Small intestine (tissue), 7 donors: ENCODE measurements at regions not wholly inside any gene's neighbourhood (a gene's known extent, or its start where the extent isn't known, plus 50 kb on each side); places are given as distances from the start of the nearest gene placed in this dataset.

ENCODE experiments used
- DNase-seq, 2 donors: peaks; one replicate each; pipeline versions ENCODE4 v3.0.0 to v3.0.0-alpha.2; 2013
- FAIRE-seq: peaks from 2 replicates; lab custom pipeline; 2012; peaks lifted over from hg19 to GRCh38; lab: Jason Lieb, UNC
- H3K27ac ChIP-seq, 3 donors: one replicate each; pipeline ENCODE4 v1.5.1; 2013; ENCODE audit warnings: low read length in 2 of 3, mild to moderate bottlenecking in 2 of 3, control low read depth in 1 of 3, inconsistent platforms in 1 of 3, low read depth in 1 of 3, moderate library complexity in 1 of 3
- H3K27me3 ChIP-seq, 3 donors: one replicate each; pipeline ENCODE4 v1.6.1; 2013; ENCODE audit warnings: low read length in 3 of 3, inconsistent platforms in 1 of 3; ENCODE audit not compliant: control insufficient read depth in 3 of 3, insufficient read depth in 3 of 3
- H3K36me3 ChIP-seq, 3 donors: one replicate each; pipeline ENCODE4 v1.6.1; 2013; ENCODE audit warnings: low read length in 3 of 3, inconsistent platforms in 1 of 3, low read depth in 1 of 3, mild to moderate bottlenecking in 1 of 3, moderate library complexity in 1 of 3; ENCODE audit not compliant: control insufficient read depth in 3 of 3, insufficient read depth in 2 of 3
- H3K4me1 ChIP-seq, 3 donors: one replicate each; pipeline ENCODE4 v1.6.1; 2013; ENCODE audit warnings: low read length in 2 of 3, inconsistent platforms in 1 of 3, low read depth in 1 of 3, mild to moderate bottlenecking in 1 of 3, moderate library complexity in 1 of 3; ENCODE audit not compliant: control insufficient read depth in 3 of 3, insufficient read depth in 2 of 3
- H3K4me3 ChIP-seq, 3 donors: one replicate each; pipeline ENCODE4 v1.5.1; 2013; ENCODE audit warnings: low read length in 3 of 3, control low read depth in 1 of 3, inconsistent platforms in 1 of 3, low read depth in 1 of 3, mild to moderate bottlenecking in 1 of 3, moderate library complexity in 1 of 3
- H3K9me3 ChIP-seq, 2 donors: one replicate each; pipeline ENCODE4 v1.6.1; 2013; ENCODE audit warnings: low read depth in 1 of 2, low read length in 1 of 2; ENCODE audit not compliant: control insufficient read depth in 2 of 2, insufficient read depth in 1 of 2
- WGBS, 3 donors: extraction: QIAGEN DNeasy Blood & Tissue Kit; methylation state at CpG; one replicate each; pipeline ENCODE4 v1.1.7; 2013; 5-methylcytosine and 5-hydroxymethylcytosine counted together
- donor health status: healthy with polysubstance abuse.
- donor health status: control.
- donor health status: control.
- donor health status: Bipolar disorder and iron deficiency.
- donor health status: healthy.

- no peak overlapping the region for H3K27ac ChIP-seq
- DNase-seq, result no peak
- WGBS, 3 donors, result 74 to 83% (median 76%) methylated on average over 3 of the region's 3 CpGs
Observed at GRCh38 chr6:62338477-62338876, 52.5 kb upstream of the KHDRBS2 start.

More at GRCh38 chr6:62338477-62338876, 52.5 kb upstream of the KHDRBS2 start:
- Histone ChIP-seq H3K9me3 (peaks cover 0 to 6% of the 10 kb centered on the region in 2 donors), H3K27me3 (no peaks in the 10 kb centered on the region), H3K4me1 (no peaks in the 10 kb centered on the region), H3K4me3 (no peak overlapping the region), H3K36me3 (no peaks in the 10 kb centered on the region)
- FAIRE-seq, result no peak
